Right lobe of liver (tissue), 6 donors: ENCODE measurements at regions not wholly inside any gene's neighbourhood (a gene's known extent, or its start where the extent isn't known, plus 50 kb on each side); places are given as distances from the start of the nearest gene placed in this dataset.
"Not testable (repeated sequence)": the region's sequence is repeated elsewhere in the genome, so short reads cannot be mapped to it uniquely, and the experiment has no call there.

Experiments used
- ATAC-seq, 4 donors: fragments of 200-7000 bp; cut with Tn5 transposase; one replicate each; pipeline ENCODE4 v1.9.1; 2020; ENCODE audit warnings: mild to moderate bottlenecking in 4 of 4, moderate library complexity in 4 of 4
- DNase-seq, 3 donors: peaks; one replicate each; pipeline ENCODE4 v3.0.0-alpha.2; 2020
- H3K27ac ChIP-seq, 3 donors: fragments of 200-600 bp; one replicate each; pipeline ENCODE4 v1.8.0; 2022
- H3K27me3 ChIP-seq, 2 donors: fragments of 200-600 bp; one replicate each; pipeline ENCODE4 v1.8.0; 2022
- H3K36me3 ChIP-seq, 4 donors: fragments of 200-600 bp; sonication (generic) in 1 of 4; one replicate each; pipeline versions ENCODE4 v1.5.1 to v1.8.0; 2017 to 2022; ENCODE audit warnings: control low read depth in 1 of 4
- H3K4me1 ChIP-seq, 4 donors: fragments of 200-600 bp; sonication (generic) in 1 of 4; one replicate each; pipeline versions ENCODE4 v1.5.1 to v1.8.0; 2017 to 2022; ENCODE audit warnings: control low read depth in 1 of 4
- H3K4me3 ChIP-seq, 3 donors: fragments of 200-600 bp; one replicate each; pipeline ENCODE4 v1.8.0; 2022
- H3K9me3 ChIP-seq, 4 donors: fragments of 200-600 bp; sonication (generic) in 1 of 4; one replicate each; pipeline versions ENCODE4 v1.5.1 to v1.8.0; 2017 to 2022; ENCODE audit warnings: control low read depth in 1 of 4
- CTCF ChIP-seq, 4 donors: fragments of 200-600 bp in 3 of 4; fragments of 450-650 bp in 1 of 4; IDR thresholded peaks; one replicate each; pipeline versions ENCODE4 v1.5.1 to v1.8.0; 2016 to 2022; ENCODE audit warnings: antibody characterized with exemption in 4 of 4, mild to moderate bottlenecking in 2 of 4
- POLR2A ChIP-seq: fragments of 450-650 bp; IDR thresholded peaks from one replicate; pipeline ENCODE4 v1.6.1; 2017; ENCODE audit warnings: antibody characterized with exemption, mild to moderate bottlenecking
- WGBS: methylation state at CpG from one replicate; pipeline ENCODE4 v1.1.6; 2018; ENCODE audit warnings: low coverage, low lambda C conversion rate; ENCODE audit not compliant: insufficient coverage; ENCODE audit errors: missing lambda C conversion rate; 5-methylcytosine and 5-hydroxymethylcytosine counted together
- intact Hi-C, 2 donors: fragments of 100-400 bp; cut with DNase I; formaldehyde crosslinking; loops; one replicate each; pipeline versions ENCODE4 v1.11.2 to v1.14.1; 2022
- donor health status: DM: no; HTN: yes; CAD: no.
- donor health status: DM: no; HTN: no; CAD: no.
- donor health status: DM: no; HTN: no; CAD: no.
- donor health status: DM: no; HTN: yes; CAD: no.
- donor health status: DM: no; HTN: yes; CAD: no.

GRCh38 chr7:16961641-16962040 lies 79.9 kb upstream of the AGR3 start:
- intact Hi-C loops: no loop called here
- H3K4me3 ChIP-seq: no peak overlapping the region
- no peak overlapping the region for H3K27ac ChIP-seq
- H3K4me1 ChIP-seq: peaks cover 0 to 6% (median 0%) of the 10 kb centered on the region in 4 donors
- 70% methylated on average over 2 of the region's 2 CpGs for WGBS
- no peaks in the 10 kb centered on the region for H3K9me3 ChIP-seq
- DNase-seq (no peak), ATAC-seq (no peak)
- H3K36me3 ChIP-seq: no peaks in the 10 kb centered on the region
- TF ChIP-seq POLR2A: no peak
- no peak for TF ChIP-seq CTCF (IDR thresholded peaks at IDR 0.05)
- H3K27me3 ChIP-seq: no peaks in the 10 kb centered on the region

GRCh38 chr7:16963044-16963443 lies 81.3 kb upstream of the AGR3 start:
- intact Hi-C loops: no loop called here
- Histone ChIP-seq H3K27ac (no peak overlapping the region), H3K36me3 (no peaks in the 10 kb centered on the region), H3K4me1 (peaks cover 0 to 6% (median 0%) of the 10 kb centered on the region in 4 donors), H3K27me3 (no peaks in the 10 kb centered on the region), H3K9me3 (no peaks in the 10 kb centered on the region), H3K4me3 (no peak overlapping the region)
- DNase-seq (no peak), ATAC-seq (no peak)
- WGBS: 75% methylated on average over 5 of the region's 5 CpGs
- TF ChIP-seq POLR2A: no peak
- TF ChIP-seq CTCF (IDR thresholded peaks at IDR 0.05): no peak

GRCh38 chr7:16965697-16966096 lies 83.9 kb upstream of the AGR3 start:
- H3K27me3 ChIP-seq, H3K36me3 ChIP-seq, H3K9me3 ChIP-seq, H3K27ac ChIP-seq, ATAC-seq, DNase-seq, H3K4me1 ChIP-seq, intact Hi-C loops, H3K4me3 ChIP-seq: not testable (repeated sequence)
- 94% methylated on average over 4 of the region's 8 CpGs for WGBS

GRCh38 chr7:16967300-16967811 lies 85.6 kb upstream of the AGR3 start:
- Histone ChIP-seq H3K36me3 (no peaks in the 10 kb centered on the region), H3K27ac (no peak overlapping the region), H3K4me1 (no peaks in the 10 kb centered on the region), H3K9me3 (no peaks in the 10 kb centered on the region), H3K27me3 (no peaks in the 10 kb centered on the region), H3K4me3 (no peak overlapping the region)
- intact Hi-C loops: no loop called here
- ATAC-seq: no peak
- DNase-seq: no peak
- 47% methylated on average over 1 of the region's 1 CpG for WGBS
- TF ChIP-seq POLR2A (no peak), CTCF (IDR thresholded peaks at IDR 0.05) (no peak)

GRCh38 chr7:16970732-16971482 lies 89.1 kb upstream of the AGR3 start:
- TF ChIP-seq CTCF (IDR thresholded peaks at IDR 0.05): no peak
- TF ChIP-seq POLR2A: no peak
- no peaks in the 10 kb centered on the region for H3K4me1 ChIP-seq
- no peaks in the 10 kb centered on the region for H3K9me3 ChIP-seq
- no peaks in the 10 kb centered on the region for H3K27me3 ChIP-seq
- intact Hi-C loops: no loop called here
- H3K36me3 ChIP-seq: no peaks in the 10 kb centered on the region
- WGBS: 90% methylated on average over 9 of the region's 9 CpGs
- ATAC-seq (no peak), DNase-seq (no peak)
- H3K27ac ChIP-seq: no peak overlapping the region
- H3K4me3 ChIP-seq: no peak overlapping the region
